HG03558 (cell line): ENCODE measurements at regions not wholly inside any gene's neighbourhood (a gene's known extent, or its start where the extent isn't known, plus 50 kb on each side); places are given as distances from the start of the nearest gene placed in this dataset.

ENCODE experiments used
- ATAC-seq: cut with Tn5 transposase; IDR thresholded peaks from one replicate; pipeline ENCODE4 v1.9.1; 2021; ENCODE audit warnings: moderate number of reproducible peaks; ENCODE audit not compliant: unreplicated experiment; ENCODE audit errors: extremely low read depth

DNA sequence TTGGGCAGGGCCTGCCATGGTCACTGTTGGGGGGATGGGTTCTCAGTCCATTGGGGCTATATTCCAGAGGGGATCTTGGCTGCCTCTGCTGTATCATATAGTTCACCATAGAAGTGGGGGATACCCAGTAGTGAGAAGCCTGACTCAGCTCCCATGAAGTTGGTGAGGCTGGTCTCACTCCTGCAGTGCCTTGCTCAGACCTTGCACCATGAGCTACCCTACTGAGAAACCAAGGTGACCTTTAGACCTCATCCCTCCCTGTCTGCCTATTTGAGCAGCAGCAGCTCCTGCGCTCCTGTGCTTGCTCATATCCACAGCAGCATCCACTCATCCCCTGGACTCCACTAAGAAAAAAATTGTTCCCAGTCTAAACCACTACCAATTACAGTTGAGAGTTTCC is 56.0 kb upstream of the HEY2 start:
- ATAC-seq = no peak

DNA sequence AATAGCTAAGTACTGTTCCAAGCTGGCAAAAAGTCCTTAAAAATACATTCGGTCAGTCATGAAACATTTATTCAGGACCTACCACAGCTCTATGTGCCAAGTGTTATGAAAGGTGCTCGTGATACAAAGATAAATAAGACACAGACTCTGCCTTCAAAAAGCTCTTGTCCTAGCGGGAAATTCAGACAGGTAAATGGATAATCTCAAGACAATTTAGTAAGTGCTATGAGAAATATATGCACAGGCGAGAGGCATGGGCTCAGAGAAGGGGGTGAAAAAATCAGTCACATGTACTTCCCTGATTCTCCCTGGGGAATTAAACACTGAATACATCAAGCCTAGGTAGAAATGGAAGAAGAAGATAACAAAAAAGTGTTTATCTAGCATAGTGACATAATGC is 49.8 kb upstream of the HEY2 start:
- no peak for ATAC-seq
